ENCODE measurements at regions not wholly inside any gene's neighbourhood (a gene's known extent, or its start where the extent isn't known, plus 50 kb on each side); places are given as distances from the start of the nearest gene placed in this dataset.

GRCh38 chr5:44619875-44620610, 188.7 kb upstream of the MRPS30 start:
- TF ChIP-seq CREB5 (CRISPR knock-in tag; IDR thresholded peaks at IDR 0.05; ENCODE audit: low read depth) = no peak
- no peak for TF ChIP-seq TCF4 (CRISPR knock-in tag; IDR thresholded peaks at IDR 0.05; ENCODE audit: borderline replicate concordance)
- TF ChIP-seq, protein P1, sequence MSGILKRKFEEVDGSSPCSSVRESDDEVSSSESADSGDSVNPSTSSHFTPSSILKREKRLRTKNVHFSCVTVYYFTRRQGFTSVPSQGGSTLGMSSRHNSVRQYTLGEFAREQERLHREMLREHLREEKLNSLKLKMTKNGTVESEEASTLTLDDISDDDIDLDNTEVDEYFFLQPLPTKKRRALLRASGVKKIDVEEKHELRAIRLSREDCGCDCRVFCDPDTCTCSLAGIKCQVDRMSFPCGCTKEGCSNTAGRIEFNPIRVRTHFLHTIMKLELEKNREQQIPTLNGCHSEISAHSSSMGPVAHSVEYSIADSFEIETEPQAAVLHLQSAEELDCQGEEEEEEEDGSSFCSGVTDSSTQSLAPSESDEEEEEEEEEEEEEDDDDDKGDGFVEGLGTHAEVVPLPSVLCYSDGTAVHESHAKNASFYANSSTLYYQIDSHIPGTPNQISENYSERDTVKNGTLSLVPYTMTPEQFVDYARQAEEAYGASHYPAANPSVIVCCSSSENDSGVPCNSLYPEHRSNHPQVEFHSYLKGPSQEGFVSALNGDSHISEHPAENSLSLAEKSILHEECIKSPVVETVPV (CRISPR knock-in tag; IDR thresholded peaks at IDR 0.05) = no peak
- TF ChIP-seq ZNF565 (CRISPR knock-in tag; conservative IDR thresholded peaks at IDR 0.05; ENCODE audit: low read depth) = no peak
- TF ChIP-seq ARNTL (CRISPR knock-in tag; IDR thresholded peaks at IDR 0.05; ENCODE audit: borderline replicate concordance, low read depth) = no peak
- TF ChIP-seq TSHZ2 (CRISPR knock-in tag; IDR thresholded peaks at IDR 0.05) = no peak
- TF ChIP-seq ZFP30 (CRISPR knock-in tag; IDR thresholded peaks at IDR 0.05) = no peak
- no peak for TF ChIP-seq PATZ1 (CRISPR knock-in tag; IDR thresholded peaks at IDR 0.05; ENCODE audit: borderline replicate concordance)
- TF ChIP-seq ISL1 (CRISPR knock-in tag; IDR thresholded peaks at IDR 0.05) = no peak
